Neural crest cell (in vitro differentiated cells): ENCODE measurements at regions not wholly inside any gene's neighbourhood (a gene's known extent, or its start where the extent isn't known, plus 50 kb on each side); places are given as distances from the start of the nearest gene placed in this dataset.

ENCODE experiments used
- DNase-seq: peaks from one replicate; pipeline ENCODE4 v3.0.0; 2021; ENCODE audit warnings: low read depth, mixed read lengths, low spot score
- H3K27ac Mint-ChIP-seq: one replicate; pipeline ENCODE4 v1.8.0; 2021; ENCODE audit warnings: mild to moderate bottlenecking, mixed read lengths; ENCODE audit not compliant: unreplicated experiment
- H3K27me3 Mint-ChIP-seq: 2 replicates; pipeline ENCODE4 v1.8.0; 2021; ENCODE audit warnings: low read depth, mild to moderate bottlenecking, mixed read lengths
- H3K36me3 Mint-ChIP-seq: 2 replicates; pipeline ENCODE4 v1.8.0; 2021; ENCODE audit warnings: low read depth, mild to moderate bottlenecking, mixed read lengths
- H3K4me1 Mint-ChIP-seq: 2 replicates; pipeline ENCODE4 v1.8.0; 2021; ENCODE audit warnings: mixed read lengths
- H3K4me3 Mint-ChIP-seq: one replicate; pipeline ENCODE4 v1.8.0; 2021; ENCODE audit warnings: mild to moderate bottlenecking, mixed read lengths
- H3K9me3 Mint-ChIP-seq: 2 replicates; pipeline ENCODE4 v1.8.0; 2021; ENCODE audit warnings: mixed read lengths
- CTCF ChIP-seq: fragments of 200-600 bp; sonication (generic); conservative IDR thresholded peaks from 2 replicates; pipeline ENCODE4 v1.5.0; 2021; ENCODE audit warnings: antibody characterized with exemption, mild to moderate bottlenecking

- H3K36me3 Mint-ChIP-seq = no peaks in the 10 kb centered on the region
- H3K27me3 Mint-ChIP-seq = no peaks in the 10 kb centered on the region
- no peak for DNase-seq
- H3K4me1 Mint-ChIP-seq = no peaks in the 10 kb centered on the region
- no peak for TF ChIP-seq CTCF
- peaks cover 2% of the 10 kb centered on the region for H3K9me3 Mint-ChIP-seq
- no peak overlapping the region for H3K27ac Mint-ChIP-seq
- H3K4me3 Mint-ChIP-seq = no peak overlapping the region
Measured at GRCh38 chr5:126723643-126724042, 53.3 kb upstream of the LMNB1 start.
